Left colon (tissue), 2 donors: ENCODE measurements at regions not wholly inside any gene's neighbourhood (a gene's known extent, or its start where the extent isn't known, plus 50 kb on each side); places are given as distances from the start of the nearest gene placed in this dataset.

ENCODE experiments used
- ATAC-seq: fragments of 200-7000 bp; cut with Tn5 transposase; one replicate; pipeline ENCODE4 v1.9.1; 2020; ENCODE audit warnings: mild to moderate bottlenecking, moderate library complexity
- DNase-seq, 2 donors: peaks; one replicate each; pipeline ENCODE4 v3.0.0-alpha.2; 2020
- intact Hi-C, 2 donors: fragments of 100-400 bp; cut with DNase I in 1 of 2; cut with micrococcal nuclease in 1 of 2; formaldehyde crosslinking; loops; one replicate each; pipeline versions ENCODE4 v1.11.2 to v1.14.0; 2022; cut with DNase I, micrococcal nuclease
- donor health status: DM: no; HTN: no; CAD: no.
- donor health status: DM: yes; HTN: yes; CAD: no.

DNA sequence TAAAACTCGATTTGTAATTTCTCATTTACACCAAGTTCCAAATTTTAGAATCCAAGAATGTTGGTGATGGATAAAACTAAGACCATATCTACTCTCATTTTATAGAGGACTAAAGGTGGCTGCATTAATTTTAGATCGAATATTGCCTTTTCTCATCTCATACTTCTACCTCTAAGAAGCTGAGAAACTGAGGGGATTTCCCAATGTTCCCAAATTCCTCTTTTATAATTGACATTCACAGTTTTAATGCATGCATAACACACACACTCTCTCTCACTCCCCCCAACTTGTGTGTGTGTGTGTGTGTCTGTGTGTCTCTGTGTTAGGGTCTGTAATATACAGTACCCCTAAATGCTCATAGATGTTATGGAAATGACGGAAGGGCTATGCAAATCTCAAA is 328.8 kb upstream of the SLC14A2 start:
- intact Hi-C loops: no loop called here
- no peak for DNase-seq
- no peak for ATAC-seq

DNA sequence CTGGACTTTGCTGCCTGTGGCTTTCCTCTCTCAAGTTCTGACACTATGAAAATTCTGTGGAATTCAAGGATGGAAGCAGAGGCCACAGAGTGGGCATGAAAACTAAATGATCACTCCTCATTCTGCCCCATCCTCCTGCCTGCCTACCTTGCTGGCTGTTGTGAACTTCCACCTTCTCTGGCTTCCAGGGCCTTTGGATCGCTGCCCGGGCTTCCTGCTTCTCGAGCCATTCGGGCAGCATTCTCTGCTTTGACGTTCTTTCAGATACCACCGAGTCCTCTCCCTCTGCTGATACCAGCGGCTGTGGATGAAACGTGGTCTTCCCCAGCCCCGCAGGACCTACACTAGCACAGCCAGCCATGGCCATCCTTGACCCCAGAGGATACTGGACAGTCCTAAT is 327.7 kb upstream of the SLC14A2 start:
- no peak for ATAC-seq
- intact Hi-C loops: no loop called here

DNA sequence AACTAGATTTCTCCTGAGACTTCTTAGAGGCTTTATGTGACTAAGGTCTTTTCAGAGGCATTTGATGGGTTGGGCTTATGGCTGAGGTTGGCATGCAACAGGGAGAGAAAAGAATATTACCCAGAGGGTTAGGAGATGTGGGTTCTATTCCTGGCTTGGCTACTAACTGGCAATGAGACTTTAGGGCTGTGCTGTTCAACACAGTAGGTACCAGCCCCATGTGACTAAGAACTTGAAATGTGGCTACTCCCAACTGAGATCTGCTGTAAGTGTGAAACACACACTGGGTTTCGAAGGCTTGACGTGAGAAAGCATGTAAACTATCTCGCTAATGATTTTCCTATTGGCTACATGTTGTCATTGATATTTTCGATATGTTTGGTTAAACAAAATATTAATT is 324.9 kb upstream of the SLC14A2 start:
- intact Hi-C loops: no loop called here
- ATAC-seq (no peak), DNase-seq (no peak)

More for the DNA sequence above, 327.7 kb upstream of the SLC14A2 start:
- peak in 1 of 2 donors; percentile 34 for DNase-seq

DNA sequence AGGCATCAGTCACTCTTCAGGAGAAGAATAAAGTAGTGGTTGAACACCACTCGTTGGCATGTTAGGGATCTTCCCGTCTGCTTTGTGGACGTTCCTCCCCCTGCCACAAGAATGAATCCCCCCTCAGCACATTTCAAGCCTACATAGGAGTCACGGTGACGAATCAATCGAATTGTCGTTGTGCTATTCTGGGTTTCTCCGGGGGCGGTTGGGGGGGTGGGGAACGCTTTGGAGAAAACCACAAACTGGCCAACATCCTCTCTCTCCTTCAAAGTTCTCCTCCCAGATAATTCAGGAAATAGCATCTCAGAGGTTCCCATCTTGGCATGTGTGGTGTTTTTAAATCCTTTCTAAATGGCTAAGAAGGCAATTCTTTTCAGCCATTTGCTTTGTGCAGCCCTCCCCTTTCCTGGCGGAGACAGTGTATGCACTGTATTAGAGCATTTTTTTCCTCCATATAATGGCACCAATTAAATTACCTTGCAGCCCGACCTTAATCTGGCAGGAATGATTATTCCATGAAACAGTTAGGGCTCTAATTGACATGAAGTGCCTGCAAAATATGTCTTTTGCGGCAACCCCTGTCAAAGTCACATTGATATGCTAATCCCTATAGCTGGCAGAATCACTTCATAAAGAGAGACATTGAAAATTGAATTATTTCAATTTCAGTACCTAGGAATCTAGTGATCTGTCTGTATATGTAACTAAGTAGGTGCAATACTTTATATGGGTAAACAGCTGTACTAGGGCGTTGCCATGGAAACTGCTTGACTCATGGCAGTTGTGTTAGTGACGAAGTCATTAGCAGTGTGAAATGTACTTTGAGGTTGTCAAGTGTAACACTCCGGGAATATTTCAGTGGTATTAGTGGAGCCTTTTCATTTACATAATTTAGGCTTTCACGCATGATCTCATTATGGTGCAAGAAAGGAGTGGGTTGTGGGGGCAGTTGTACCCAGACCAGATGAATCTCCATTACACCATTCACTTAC is 323.4 kb upstream of the SLC14A2 start:
- intact Hi-C loops: no loop called here

DNA sequence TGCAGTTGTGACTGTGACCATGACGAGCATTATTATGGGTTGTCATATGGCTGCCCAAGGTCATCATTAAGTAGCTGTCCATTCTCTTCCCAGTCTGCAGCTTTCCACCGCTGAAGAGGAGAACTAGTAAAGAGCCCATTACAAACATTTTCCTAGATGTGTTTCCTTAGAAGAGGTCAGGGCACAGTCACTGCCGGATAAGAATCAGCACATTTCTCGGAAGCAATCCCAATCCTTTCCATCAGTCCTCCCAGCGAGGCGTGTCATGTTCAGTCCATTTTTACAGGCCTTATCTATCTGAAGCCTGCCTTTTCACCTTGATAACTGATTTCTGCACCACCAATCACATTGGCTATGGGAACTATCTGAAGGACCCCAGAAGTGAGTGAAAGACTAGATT is 319.9 kb upstream of the SLC14A2 start:
- intact Hi-C loops: no loop called here
- no peak for DNase-seq
- ATAC-seq: no peak

More for the DNA sequence above, 323.4 kb upstream of the SLC14A2 start:
- ATAC-seq (no peak), DNase-seq (no peak)

DNA sequence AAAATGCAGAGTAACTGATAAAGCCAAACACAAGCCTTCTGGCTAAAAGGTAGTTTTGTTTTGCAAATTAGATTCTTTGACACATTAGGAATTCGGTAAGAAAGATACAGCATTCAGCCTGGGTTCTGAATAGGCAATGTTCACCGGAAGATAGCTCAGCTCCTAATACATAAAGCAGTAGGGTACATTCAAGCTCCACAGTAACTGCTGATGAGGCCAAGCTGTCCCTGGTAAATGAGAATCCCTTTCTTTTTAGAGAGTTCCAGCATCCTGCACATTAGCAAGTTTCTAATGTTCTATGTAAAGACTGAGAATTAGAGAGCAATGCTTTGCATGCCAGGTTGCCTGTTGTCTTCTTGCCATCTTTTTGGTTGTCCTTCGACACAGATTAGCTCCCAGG is 316.3 kb upstream of the SLC14A2 start:
- DNase-seq: no peak
- ATAC-seq: no peak
- intact Hi-C loops: no loop called here

DNA sequence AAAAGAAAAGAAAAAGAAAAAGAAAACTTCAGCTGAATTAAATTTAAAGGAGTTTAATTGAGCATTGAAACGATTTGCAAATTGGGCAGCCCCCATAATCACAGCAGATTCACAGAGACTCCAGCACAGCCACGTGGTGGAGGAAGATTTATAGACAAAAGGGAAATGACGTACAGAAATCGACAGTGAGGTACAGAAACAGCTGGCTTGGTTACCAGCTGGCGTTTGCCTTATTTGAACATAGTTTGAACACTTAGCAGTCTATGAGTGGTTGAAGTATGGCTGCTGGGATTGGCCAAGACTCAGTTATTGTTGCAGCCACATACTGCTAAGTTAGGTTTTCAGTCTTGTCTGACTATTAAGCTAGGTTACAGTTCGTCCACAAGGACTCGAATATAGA is 312.2 kb upstream of the SLC14A2 start:
- no peak for ATAC-seq
- DNase-seq: no peak
- intact Hi-C loops: no loop called here

DNA sequence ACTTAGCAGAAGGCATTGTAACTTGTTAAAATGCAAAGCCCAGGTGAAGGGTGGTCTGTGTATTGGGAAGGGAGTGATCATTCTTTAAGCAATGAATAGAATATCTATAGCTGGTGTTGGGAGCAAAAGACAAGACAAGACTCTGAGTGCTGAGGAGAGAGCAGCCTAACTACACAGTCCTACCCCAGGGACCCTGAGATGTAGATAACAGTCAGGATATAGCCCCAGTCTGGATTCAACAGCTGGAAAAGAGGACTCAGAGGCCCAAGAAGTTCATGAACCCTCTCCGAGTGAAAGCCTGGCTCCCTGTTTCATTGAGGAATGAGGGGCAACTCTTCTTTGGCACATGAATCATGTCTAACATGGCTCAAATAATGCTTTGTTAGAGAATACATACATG is 310.7 kb upstream of the SLC14A2 start:
- intact Hi-C loops: no loop called here
- no peak for DNase-seq
- ATAC-seq: no peak

DNA sequence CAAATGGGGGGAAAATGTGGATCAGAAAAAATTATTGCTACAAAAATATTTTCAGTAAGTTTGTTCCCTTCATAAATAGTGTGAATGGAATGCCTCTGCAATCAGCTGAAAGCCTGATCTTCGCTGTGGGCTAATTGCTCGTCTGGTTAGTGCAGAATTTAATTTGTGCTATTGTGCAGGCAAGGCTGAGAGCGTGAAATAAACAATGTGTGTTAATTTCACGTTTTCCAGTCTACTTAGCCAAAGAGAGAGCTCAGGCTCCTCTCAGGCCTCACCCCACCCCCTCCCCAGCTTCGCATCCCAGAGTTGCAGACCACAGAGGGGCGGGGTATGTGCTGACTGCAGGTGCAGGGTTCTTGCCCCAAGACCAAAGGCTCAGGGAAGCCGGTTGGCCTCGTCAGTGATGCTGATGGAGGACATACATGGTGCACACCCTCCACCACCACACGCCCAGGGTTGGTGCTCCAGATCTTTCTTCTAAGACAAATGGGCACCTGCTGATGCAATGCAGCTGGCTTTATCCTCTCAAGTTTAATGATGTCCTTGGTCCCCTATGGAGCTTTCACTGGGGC is 302.6 kb upstream of the SLC14A2 start:
- intact Hi-C loops: no loop called here
- ATAC-seq (no peak), DNase-seq (no peak)

DNA sequence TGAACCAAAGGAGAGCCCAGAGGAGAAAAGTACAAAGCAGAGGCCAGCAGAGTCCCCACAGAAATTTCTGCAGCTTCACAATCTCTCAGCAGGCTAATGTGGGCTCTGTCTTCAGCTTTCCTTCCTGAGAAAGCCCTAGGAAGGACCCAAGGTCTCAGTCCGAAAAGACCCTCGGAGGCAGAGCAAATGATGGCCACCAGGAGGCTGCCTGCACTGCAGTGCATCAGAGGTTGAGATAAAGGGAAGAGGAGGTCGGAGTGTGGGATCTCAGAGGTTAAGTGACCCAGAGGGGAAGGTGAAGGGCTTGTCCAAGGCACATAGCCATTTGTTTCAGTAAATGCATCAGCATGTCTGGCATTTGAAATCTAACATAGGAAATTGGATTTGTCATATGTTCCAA is 299.1 kb upstream of the SLC14A2 start:
- no peak for ATAC-seq
- intact Hi-C loops: no loop called here
- no peak for DNase-seq

DNA sequence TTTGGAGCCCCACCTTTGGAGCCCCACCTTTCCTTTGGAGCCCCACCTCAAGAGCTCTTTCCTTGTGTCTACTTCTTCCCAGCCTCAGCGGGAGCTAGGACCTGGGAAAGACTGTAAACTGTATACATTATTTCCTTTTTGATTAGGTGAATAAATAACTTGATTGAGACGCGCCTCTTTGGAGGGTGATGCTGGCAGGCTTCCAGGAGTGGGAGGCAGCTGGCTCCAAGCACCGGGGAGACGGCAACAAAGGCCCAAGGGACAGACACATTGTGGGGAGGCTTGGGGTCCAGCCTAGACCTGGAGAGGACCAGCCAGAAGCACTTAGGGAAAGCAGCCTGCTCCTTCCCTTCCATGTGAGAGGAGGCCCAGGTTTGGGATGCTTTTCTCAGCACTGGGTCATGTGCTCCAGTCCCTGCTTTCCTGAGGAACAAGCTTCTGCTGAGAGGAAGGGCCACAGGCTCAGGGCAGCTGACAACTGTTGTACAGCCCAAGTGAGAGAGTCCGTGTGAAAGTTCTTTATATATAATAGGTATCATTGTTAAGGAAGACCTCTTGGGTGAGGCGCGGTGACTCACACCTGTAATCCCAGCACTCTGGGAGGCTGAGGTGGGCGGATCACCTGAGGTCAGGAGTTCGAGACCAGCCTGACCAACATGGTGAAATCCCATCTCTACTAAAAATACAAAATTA is 297.2 kb upstream of the SLC14A2 start:
- no peak for DNase-seq
- no peak for ATAC-seq
- intact Hi-C loops: no loop called here

DNA sequence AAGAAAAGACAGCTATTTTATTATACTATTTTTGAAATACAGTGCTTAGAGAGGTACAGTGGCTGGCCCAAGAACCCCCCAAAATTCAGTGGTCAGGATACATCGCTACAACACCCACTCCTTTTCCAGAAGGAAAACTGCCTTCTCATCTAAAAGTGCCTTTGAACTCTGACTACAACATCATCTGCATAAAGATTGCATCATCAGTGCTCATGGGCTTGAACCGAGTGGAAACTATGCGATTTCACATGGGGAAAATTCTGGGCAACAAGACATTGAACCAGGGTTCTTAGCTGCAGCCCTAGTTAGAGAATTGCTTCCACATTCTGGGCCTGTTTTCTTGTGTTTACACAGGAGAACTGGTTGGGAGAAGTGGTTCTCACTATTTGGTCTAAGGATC is 294.6 kb upstream of the SLC14A2 start:
- DNase-seq: no peak
- intact Hi-C loops: no loop called here
- no peak for ATAC-seq

DNA sequence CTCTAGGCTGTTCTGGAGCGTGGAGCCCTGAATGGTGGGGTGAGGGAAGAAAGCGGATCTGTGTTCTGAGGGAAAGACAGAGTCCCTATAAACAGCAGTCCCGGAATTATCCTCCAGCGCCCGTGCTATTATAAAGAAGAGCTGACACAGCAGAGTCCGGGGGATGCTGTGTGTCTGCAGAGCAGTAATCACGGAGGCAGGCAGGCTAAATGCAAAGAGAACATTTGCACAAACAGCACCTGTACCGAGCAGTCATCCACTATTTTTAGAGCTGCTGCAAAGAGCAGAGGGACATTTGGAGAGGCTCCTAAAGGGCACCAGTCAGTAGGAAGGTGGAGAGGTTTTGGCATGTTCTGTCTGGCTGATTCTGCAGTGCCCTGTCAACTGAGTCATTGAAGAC is 293.8 kb upstream of the SLC14A2 start:
- ATAC-seq (no peak), DNase-seq (no peak)
- intact Hi-C loops: no loop called here

DNA sequence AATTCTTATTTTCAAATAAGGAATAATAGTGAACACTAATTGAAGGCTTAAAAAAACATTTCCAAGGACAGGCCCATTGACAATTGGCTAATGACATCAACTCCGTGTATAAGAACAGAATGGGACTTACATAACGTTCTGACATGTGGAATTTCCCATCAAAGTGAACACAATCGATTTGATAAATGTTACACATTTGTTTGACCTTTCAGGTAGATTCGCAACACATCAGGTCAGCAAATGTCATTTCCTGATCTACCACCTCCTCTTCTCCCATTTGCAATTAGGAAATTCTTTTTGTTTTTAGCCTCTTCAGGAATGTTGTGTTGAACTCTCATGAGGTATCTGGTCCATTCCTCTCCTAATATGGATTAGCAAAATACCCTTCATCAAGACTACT is 292.9 kb upstream of the SLC14A2 start:
- intact Hi-C loops: no loop called here
- DNase-seq (no peak), ATAC-seq (no peak)

DNA sequence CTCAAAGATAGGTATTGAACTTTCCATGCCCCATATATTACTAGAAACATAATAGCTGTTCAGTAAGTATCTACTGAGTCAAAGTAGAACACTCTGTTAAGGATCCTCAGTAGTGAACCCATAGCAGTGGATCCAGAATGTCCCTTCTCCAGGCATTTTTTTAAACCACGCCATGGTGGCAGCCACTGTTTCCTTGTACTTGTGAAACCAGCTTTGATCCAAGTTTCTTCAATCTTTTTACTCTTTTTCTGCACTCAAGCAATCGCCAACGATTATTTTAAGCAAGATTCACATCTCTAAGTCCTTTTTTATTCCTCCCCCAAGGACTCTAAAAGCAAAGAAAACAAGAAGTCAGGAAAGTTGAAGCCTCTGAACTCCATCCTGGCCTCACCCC is 291.2 kb upstream of the SLC14A2 start:
- intact Hi-C loops: no loop called here
- ATAC-seq (no peak), DNase-seq (no peak)

DNA sequence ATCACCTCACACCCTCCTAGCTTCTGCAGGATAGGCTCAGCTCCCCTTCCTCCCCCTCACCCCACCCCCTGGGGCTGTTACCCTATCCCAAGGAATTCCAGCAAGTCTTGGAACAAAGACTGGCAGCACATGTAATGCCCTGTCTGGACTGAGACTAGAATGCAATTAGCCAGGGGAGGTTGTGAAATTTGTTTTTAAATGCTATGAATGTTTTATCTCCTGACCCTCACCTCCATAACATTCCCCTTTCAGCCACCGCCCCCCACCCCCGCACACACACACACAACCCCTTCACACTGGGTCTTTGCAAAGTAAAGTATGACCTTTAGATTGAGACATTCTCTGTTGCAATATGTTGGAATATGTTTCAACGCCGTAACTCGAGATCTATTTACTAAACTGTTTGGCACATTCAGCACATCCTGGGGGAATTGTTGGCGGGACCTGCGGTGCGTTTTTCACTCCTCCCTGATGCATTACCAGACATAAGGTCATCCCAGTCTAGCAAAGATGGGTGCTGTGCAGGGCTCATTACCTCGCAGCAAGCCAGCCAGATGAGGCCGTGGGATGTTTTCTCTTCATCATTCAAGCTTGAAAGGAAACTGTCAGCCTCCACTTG is 290.7 kb upstream of the SLC14A2 start:
- ATAC-seq: no peak
- intact Hi-C loops: no loop called here

DNA sequence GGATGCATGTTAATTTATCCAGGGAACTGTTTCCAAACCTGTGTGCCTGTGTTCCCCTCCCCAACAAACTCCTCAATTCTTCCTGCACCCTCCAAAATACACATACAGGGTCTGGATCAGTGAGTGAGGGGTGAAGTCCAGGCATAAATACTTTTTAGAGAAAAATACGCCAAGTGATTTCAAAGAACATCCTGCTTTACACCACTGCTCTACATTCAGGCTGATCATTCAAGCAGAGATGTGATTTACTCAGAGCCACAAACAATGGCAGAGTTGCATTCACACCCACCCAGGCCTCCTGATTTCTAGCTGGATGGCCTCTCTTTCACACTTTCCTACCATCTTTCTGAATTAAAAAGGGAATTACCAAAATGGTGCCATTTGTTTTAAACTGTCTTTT is 289.5 kb upstream of the SLC14A2 start:
- no peak for ATAC-seq
- no peak for DNase-seq
- intact Hi-C loops: no loop called here

More for the DNA sequence above, 290.7 kb upstream of the SLC14A2 start:
- peak; percentile 5 to 30 for DNase-seq

DNA sequence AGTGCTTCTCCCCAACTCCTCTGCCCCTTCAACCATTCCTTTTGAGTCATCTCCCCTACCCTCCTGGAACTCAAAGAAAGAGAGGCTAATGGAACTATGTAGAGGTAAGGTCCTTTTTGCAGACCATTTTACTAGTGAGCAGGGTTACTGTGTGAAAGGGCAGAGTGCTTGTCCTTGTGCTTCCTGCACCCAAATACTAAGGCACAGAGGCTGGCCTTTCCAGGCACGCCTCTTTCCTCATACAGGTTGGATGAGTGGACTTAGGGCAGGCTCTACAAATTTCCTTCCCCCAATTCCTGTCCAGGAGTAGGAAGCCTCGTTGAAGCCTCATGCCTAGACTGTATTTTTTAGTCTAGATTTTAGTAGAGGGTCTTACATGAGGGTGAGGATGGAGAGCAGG is 288.8 kb upstream of the SLC14A2 start:
- ATAC-seq (no peak), DNase-seq (no peak)
- intact Hi-C loops: no loop called here

DNA sequence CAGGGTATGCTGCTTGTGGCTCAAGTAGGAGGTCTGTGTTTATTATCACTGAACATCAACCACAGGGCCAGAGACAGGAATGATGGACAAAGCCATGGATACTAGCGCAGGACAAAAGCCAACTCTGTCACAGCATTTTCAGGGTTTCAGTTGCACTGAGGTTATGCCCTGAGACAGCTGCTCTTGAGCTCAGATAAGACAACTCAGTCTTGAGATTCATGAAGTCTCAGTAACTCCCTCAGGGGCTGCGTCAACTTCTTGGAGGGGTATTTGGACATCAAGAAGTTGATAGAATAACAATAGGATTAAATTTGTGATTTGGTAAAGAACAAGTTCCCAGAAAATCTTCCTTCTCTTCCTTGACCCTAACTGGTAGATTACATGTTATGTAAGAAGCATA is 287.0 kb upstream of the SLC14A2 start:
- intact Hi-C loops: no loop called here
- no peak for DNase-seq
- ATAC-seq: no peak

DNA sequence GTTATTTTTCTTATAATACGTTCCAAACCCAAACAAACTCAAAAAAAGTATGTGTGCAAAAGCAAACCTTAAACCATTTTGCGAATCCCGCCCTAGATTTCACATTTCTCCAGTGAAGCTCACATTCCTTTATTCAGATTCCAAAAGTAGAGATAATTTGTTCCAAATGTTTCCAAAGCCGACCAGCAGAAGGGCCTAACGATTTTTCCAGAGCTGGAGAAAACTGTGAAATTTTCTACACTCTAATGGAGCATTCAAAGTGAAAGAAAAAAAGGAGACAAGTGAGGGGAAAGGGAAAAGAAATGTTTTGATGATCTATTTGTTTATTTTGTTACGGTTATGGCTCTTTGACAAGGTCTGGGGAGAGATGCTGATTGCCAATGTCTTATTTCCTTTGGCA is 286.5 kb upstream of the SLC14A2 start:
- intact Hi-C loops: no loop called here
- ATAC-seq (no peak), DNase-seq (no peak)
